ENCODE measurements at regions not wholly inside any gene's neighbourhood (a gene's known extent, or its start where the extent isn't known, plus 50 kb on each side); places are given as distances from the start of the nearest gene placed in this dataset.
"Not testable (repeated sequence)": the region's sequence is repeated elsewhere in the genome, so short reads cannot be mapped to it uniquely, and the experiment has no call there.

DNA sequence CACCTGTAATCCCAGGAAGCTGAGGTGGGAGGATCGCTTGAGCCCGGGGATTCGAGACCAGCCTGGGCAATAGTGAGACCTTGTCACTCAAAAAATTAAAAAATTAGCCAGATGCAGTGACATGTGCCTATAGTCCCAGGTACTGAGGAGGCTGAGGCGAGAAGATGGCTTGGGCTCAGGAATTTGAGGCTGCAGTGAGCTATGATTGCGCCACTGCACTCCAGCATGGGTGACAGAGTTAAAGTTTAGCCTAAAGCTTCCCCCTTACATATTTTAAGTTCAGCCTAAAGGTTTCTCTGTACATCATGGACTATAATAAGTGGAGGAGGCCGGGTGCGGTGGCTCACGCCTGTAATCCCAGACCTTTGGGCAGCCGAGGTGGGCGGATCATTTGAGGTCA is 70.1 kb downstream of the SPRING1 start:
- Histone ChIP-seq H3K27ac (ENCODE audit: low read depth, low read length) (no peak overlapping the region), H3K4me1 (ENCODE audit: control insufficient read depth, insufficient read depth, low read length) (peaks cover 8% of the 10 kb centered on the region), H3K27me3 (ENCODE audit: control insufficient read depth, insufficient read depth, low read length) (no peaks in the 10 kb centered on the region), H3K4me3 (ENCODE audit: low read depth, low read length) (no peak overlapping the region), H3K9me3 (ENCODE audit: control insufficient read depth, insufficient read depth, low read length) (peaks cover 3% of the 10 kb centered on the region), H3K36me3 (ENCODE audit: control insufficient read depth, insufficient read depth, low read length) (no peaks in the 10 kb centered on the region)
- WGBS (ENCODE audit: insufficient coverage) = 90% methylated on average over 8 of the region's 10 CpGs
- no peak for DNase-seq (ENCODE audit: low read depth in 4 of 6, low spot score in 6 of 6)

GRCh38 chr12:116666829-116667228 is 71.0 kb downstream of the SPRING1 start:
- not testable (repeated sequence) for H3K27me3 ChIP-seq (ENCODE audit: control insufficient read depth, insufficient read depth, low read length); H3K36me3 ChIP-seq (ENCODE audit: control insufficient read depth, insufficient read depth, low read length); H3K27ac ChIP-seq (ENCODE audit: low read depth, low read length); H3K9me3 ChIP-seq (ENCODE audit: control insufficient read depth, insufficient read depth, low read length); H3K4me3 ChIP-seq (ENCODE audit: low read depth, low read length); DNase-seq (ENCODE audit: low read depth in 4 of 6, low spot score in 6 of 6)
- H3K4me1 ChIP-seq (ENCODE audit: control insufficient read depth, insufficient read depth, low read length) = peaks cover 17% of the 10 kb centered on the region
- WGBS (ENCODE audit: insufficient coverage) = 100% methylated on average over 5 of the region's 8 CpGs

DNA sequence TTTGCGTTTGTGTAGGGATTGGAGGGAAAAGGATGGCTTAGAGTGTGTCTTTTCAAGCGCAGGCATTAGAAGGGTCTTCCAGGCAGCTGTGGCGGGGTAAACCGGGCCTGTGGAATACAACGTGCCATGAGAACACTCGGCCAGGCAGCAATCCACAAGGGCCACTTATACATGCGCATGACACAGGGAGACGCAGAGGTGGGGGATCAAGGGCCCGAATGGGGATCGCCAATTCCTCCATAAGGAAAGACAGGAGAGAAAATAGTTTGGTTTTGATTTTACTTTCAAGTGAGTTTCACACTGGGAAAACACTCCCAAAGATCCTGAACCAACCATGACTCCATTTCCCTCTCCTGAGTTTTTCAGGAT is 71.6 kb downstream of the SPRING1 start:
- Histone ChIP-seq H3K27me3 (ENCODE audit: control insufficient read depth, insufficient read depth, low read length) (peaks cover 4% of the 10 kb centered on the region), H3K27ac (ENCODE audit: low read depth, low read length) (no peak overlapping the region), H3K4me3 (ENCODE audit: low read depth, low read length) (no peak overlapping the region), H3K9me3 (ENCODE audit: control insufficient read depth, insufficient read depth, low read length) (peaks cover 3% of the 10 kb centered on the region), H3K36me3 (ENCODE audit: control insufficient read depth, insufficient read depth, low read length) (no peaks in the 10 kb centered on the region), H3K4me1 (ENCODE audit: control insufficient read depth, insufficient read depth, low read length) (peaks cover 18% of the 10 kb centered on the region)
- no peak for DNase-seq (ENCODE audit: low read depth in 4 of 6, low spot score in 6 of 6)
- WGBS (ENCODE audit: insufficient coverage) = 57% methylated on average over 4 of the region's 10 CpGs

GRCh38 chr12:116665666-116666304 is 72.1 kb downstream of the SPRING1 start:
- Histone ChIP-seq H3K27me3 (ENCODE audit: control insufficient read depth, insufficient read depth, low read length) (peaks cover 4% of the 10 kb centered on the region), H3K27ac (ENCODE audit: low read depth, low read length) (no peak overlapping the region), H3K36me3 (ENCODE audit: control insufficient read depth, insufficient read depth, low read length) (no peaks in the 10 kb centered on the region), H3K9me3 (ENCODE audit: control insufficient read depth, insufficient read depth, low read length) (peaks cover under 1% of the 10 kb centered on the region), H3K4me3 (ENCODE audit: low read depth, low read length) (no peak overlapping the region), H3K4me1 (ENCODE audit: control insufficient read depth, insufficient read depth, low read length) (peaks cover 18% of the 10 kb centered on the region)
- 75% methylated on average over 10 of the region's 15 CpGs for WGBS (ENCODE audit: insufficient coverage)
- DNase-seq (ENCODE audit: low read depth in 4 of 6, low spot score in 6 of 6) = peak in 1 of 6 donors; percentile 22

GRCh38 chr12:116664085-116664484 is 73.8 kb downstream of the SPRING1 start:
- no peaks in the 10 kb centered on the region for H3K9me3 ChIP-seq (ENCODE audit: control insufficient read depth, insufficient read depth, low read length)
- DNase-seq (ENCODE audit: low read depth in 4 of 6, low spot score in 6 of 6) = no peak
- no peak overlapping the region for H3K4me3 ChIP-seq (ENCODE audit: low read depth, low read length)
- H3K27me3 ChIP-seq (ENCODE audit: control insufficient read depth, insufficient read depth, low read length) = peaks cover 4% of the 10 kb centered on the region
- no peaks in the 10 kb centered on the region for H3K36me3 ChIP-seq (ENCODE audit: control insufficient read depth, insufficient read depth, low read length)
- H3K4me1 ChIP-seq (ENCODE audit: control insufficient read depth, insufficient read depth, low read length) = peaks cover 20% of the 10 kb centered on the region
- no peak overlapping the region for H3K27ac ChIP-seq (ENCODE audit: low read depth, low read length)
- WGBS (ENCODE audit: insufficient coverage) = 100% methylated on average over 1 of the region's 4 CpGs

- DNase-seq (ENCODE audit: low read depth in 4 of 6, low spot score in 6 of 6) = peak; percentile 15 to 81 (median 33)
- peak overlapping the region; percentile 47 for H3K27ac ChIP-seq (ENCODE audit: low read depth, low read length)
- H3K9me3 ChIP-seq (ENCODE audit: control insufficient read depth, insufficient read depth, low read length) = no peaks in the 10 kb centered on the region
- H3K27me3 ChIP-seq (ENCODE audit: control insufficient read depth, insufficient read depth, low read length) = peaks cover 4% of the 10 kb centered on the region
- H3K36me3 ChIP-seq (ENCODE audit: control insufficient read depth, insufficient read depth, low read length) = no peaks in the 10 kb centered on the region
- 4% methylated on average over 19 of the region's 21 CpGs for WGBS (ENCODE audit: insufficient coverage)
- H3K4me3 ChIP-seq (ENCODE audit: low read depth, low read length) = no peak overlapping the region
- H3K4me1 ChIP-seq (ENCODE audit: control insufficient read depth, insufficient read depth, low read length) = peaks cover 30% of the 10 kb centered on the region
Measured at GRCh38 chr12:116662612-116663144, 75.2 kb downstream of the SPRING1 start.

GRCh38 chr12:116661341-116661740 is 76.5 kb downstream of the SPRING1 start:
- Histone ChIP-seq H3K4me1 (ENCODE audit: control insufficient read depth, insufficient read depth, low read length) (peaks cover 30% of the 10 kb centered on the region), H3K36me3 (ENCODE audit: control insufficient read depth, insufficient read depth, low read length) (no peaks in the 10 kb centered on the region), H3K4me3 (ENCODE audit: low read depth, low read length) (no peak overlapping the region), H3K27me3 (ENCODE audit: control insufficient read depth, insufficient read depth, low read length) (peaks cover 4% of the 10 kb centered on the region), H3K9me3 (ENCODE audit: control insufficient read depth, insufficient read depth, low read length) (no peaks in the 10 kb centered on the region), H3K27ac (ENCODE audit: low read depth, low read length) (no peak overlapping the region)
- no peak for DNase-seq (ENCODE audit: low read depth in 4 of 6, low spot score in 6 of 6)
- 97% methylated on average over 14 of the region's 18 CpGs for WGBS (ENCODE audit: insufficient coverage)

DNA sequence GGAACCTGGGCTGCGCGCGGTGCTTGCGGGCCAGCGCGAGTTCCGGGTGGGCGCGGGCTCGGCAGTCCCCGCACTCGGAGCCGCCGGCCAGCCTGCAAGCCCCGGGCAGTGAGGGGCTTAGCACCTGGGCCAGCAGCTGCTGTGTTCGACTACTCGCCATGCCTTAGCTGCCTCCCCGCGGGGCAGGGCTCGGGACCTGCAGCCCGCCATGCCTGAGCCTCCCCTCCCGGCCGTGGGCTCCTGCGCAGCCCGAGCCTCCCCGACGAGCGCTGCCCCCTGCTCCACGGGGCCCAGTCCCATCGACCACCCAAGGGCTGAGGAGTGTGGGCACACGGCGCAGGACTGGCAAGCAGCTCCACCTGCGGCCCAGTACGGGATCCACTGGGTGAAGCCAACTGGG is 77.1 kb downstream of the SPRING1 start:
- 94% methylated on average over 28 of the region's 34 CpGs for WGBS (ENCODE audit: insufficient coverage)
- H3K9me3 ChIP-seq (ENCODE audit: control insufficient read depth, insufficient read depth, low read length); H3K27ac ChIP-seq (ENCODE audit: low read depth, low read length); H3K27me3 ChIP-seq (ENCODE audit: control insufficient read depth, insufficient read depth, low read length); DNase-seq (ENCODE audit: low read depth in 4 of 6, low spot score in 6 of 6); H3K36me3 ChIP-seq (ENCODE audit: control insufficient read depth, insufficient read depth, low read length); H3K4me3 ChIP-seq (ENCODE audit: low read depth, low read length): not testable (repeated sequence)
- H3K4me1 ChIP-seq (ENCODE audit: control insufficient read depth, insufficient read depth, low read length) = peaks cover 28% of the 10 kb centered on the region

DNA sequence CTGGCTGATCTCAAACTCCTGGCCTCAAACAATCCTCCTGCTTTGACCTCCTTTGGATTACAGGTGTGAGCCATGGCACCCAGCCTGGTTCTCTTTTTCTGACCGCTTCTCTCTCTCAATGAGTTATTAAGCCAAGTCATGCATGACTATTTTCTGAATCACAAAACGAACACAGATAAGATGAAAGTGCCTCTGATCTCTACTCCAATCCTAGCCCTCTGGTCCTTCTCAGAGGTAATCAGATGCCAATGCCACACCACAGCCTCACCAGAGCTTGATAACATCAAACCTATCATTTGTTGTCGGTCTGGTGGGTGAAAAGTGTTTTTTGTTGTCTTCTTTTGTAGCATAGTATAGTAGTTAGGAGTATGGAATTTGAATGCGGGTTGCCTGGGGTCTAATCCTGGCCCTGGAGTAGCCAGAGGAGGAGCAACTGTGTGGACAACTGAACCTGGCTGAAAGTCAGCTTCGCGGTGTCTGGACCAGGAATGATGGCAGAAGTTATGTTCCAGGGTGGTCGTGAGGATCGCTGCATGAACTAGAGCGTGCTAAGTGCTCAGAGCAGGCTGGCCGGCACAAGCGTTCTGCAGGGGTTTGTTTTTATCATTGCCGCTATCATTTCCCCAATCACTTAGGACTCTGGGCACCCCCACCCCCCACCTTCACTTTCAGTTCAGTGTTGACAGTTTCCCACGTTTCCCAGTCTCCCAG is 77.9 kb downstream of the SPRING1 start:
- H3K9me3 ChIP-seq (ENCODE audit: control insufficient read depth, insufficient read depth, low read length) = no peaks in the 10 kb centered on the region
- no peak overlapping the region for H3K4me3 ChIP-seq (ENCODE audit: low read depth, low read length)
- peaks cover 4% of the 10 kb centered on the region for H3K27me3 ChIP-seq (ENCODE audit: control insufficient read depth, insufficient read depth, low read length)
- DNase-seq (ENCODE audit: low read depth in 4 of 6, low spot score in 6 of 6) = no peak
- peaks cover 26% of the 10 kb centered on the region for H3K4me1 ChIP-seq (ENCODE audit: control insufficient read depth, insufficient read depth, low read length)
- WGBS (ENCODE audit: insufficient coverage) = 82% methylated on average over 11 of the region's 13 CpGs
- no peaks in the 10 kb centered on the region for H3K36me3 ChIP-seq (ENCODE audit: control insufficient read depth, insufficient read depth, low read length)
- H3K27ac ChIP-seq (ENCODE audit: low read depth, low read length) = no peak overlapping the region

Measured in spinal cord (tissue), 9 donors.